GM23338 (cell line): ENCODE measurements at regions not wholly inside any gene's neighbourhood (a gene's known extent, or its start where the extent isn't known, plus 50 kb on each side); places are given as distances from the start of the nearest gene placed in this dataset.

Source experiments
- CTCF ChIP-seq, 2 experiments: fragments of 200-600 bp in 1 of 2; sonication (generic) in 1 of 2; conservative IDR thresholded peaks; 2 replicates each; pipeline versions ENCODE4 v1.5.1 to v1.6.1; 2016 to 2017; ENCODE audit warnings: antibody characterized with exemption in 2 of 2, low read depth in 2 of 2, mild to moderate bottlenecking in 2 of 2, moderate library complexity in 1 of 2
- ETS1 ChIP-seq: IDR thresholded peaks from 2 replicates; pipeline ENCODE4 v1.6.1; 2016; ENCODE audit warnings: antibody characterized with exemption
- EZH2 ChIP-seq: fragments of 200-600 bp; sonication (generic); IDR thresholded peaks from one replicate; pipeline ENCODE4 v1.8.0; 2017; ENCODE audit warnings: antibody characterized with exemption, mild to moderate bottlenecking, low read depth; ENCODE audit not compliant: unreplicated experiment
- JUNB ChIP-seq: IDR thresholded peaks from one replicate; pipeline ENCODE4 v1.6.1; 2016; ENCODE audit warnings: antibody characterized with exemption; ENCODE audit not compliant: unreplicated experiment
- POLR2AphosphoS5 ChIP-seq: IDR thresholded peaks from 2 replicates; pipeline ENCODE4 v1.6.1; 2016; ENCODE audit warnings: antibody characterized with exemption, low read depth
- ZNF114 ChIP-seq: fragments of 250-450 bp; sonication (Bioruptor Pico); IDR thresholded peaks from 2 replicates; pipeline ENCODE4 v1.5.0; 2020; ENCODE audit warnings: mild to moderate bottlenecking, moderate library complexity

GRCh38 chr10:4024027-4024426 lies 239.0 kb upstream of the KLF6 start:
- TF ChIP-seq CTCF (conservative IDR thresholded peaks at IDR 0.05; ENCODE audit: low read depth in 2 of 2) (no peak), EZH2 (no peak), JUNB (no peak), ZNF114 (CRISPR knock-in tag) (no peak), ETS1 (no peak), POLR2AphosphoS5 (no peak)
